ENCODE measurements at regions not wholly inside any gene's neighbourhood (a gene's known extent, or its start where the extent isn't known, plus 50 kb on each side); places are given as distances from the start of the nearest gene placed in this dataset.

- Histone ChIP-seq H3K4me2 (no peak overlapping the region), H3K79me2 (no peaks in the 10 kb centered on the region), H3K9me2 (replicated peaks; ENCODE audit: insufficient read depth) (no peaks in the 10 kb centered on the region), H3K4me1 (ENCODE audit: insufficient read depth) (no peaks in the 10 kb centered on the region), H2AFZ (no peak overlapping the region), H3K4me3 (no peak overlapping the region), H3K27me3 (no peaks in the 10 kb centered on the region), H3K27ac (no peak overlapping the region), H3K36me3 (replicated peaks; ENCODE audit: insufficient read depth, low read depth) (no peaks in the 10 kb centered on the region), H3K9me3 (ENCODE audit: low read depth) (no peaks in the 10 kb centered on the region), H4K20me1 (ENCODE audit: insufficient read depth, poor library complexity, severe bottlenecking) (no peaks in the 10 kb centered on the region)
- no peak for DNase-seq (ENCODE audit: low spot score)
- no peak for TF ChIP-seq EZH2phosphoT487 (IDR thresholded peaks at IDR 0.05; ENCODE audit: low read depth, severe bottlenecking, unreplicated experiment)
- no peak for TF ChIP-seq EZH2 (IDR thresholded peaks at IDR 0.05; ENCODE audit: borderline replicate concordance)
- TF ChIP-seq CTCF (IDR thresholded peaks at IDR 0.05; ENCODE audit: poor library complexity): no peak
- WGBS (ENCODE audit: low lambda C conversion rate, missing lambda C conversion rate): 70% methylated on average over 2 of the region's 2 CpGs
Measured at GRCh38 chr2:57804971-57805370, 241.6 kb upstream of the VRK2 start.

GRCh38 chr2:57806449-57806968 is 240.1 kb upstream of the VRK2 start:
- H3K27me3 ChIP-seq: no peaks in the 10 kb centered on the region
- H2AFZ ChIP-seq: no peak overlapping the region
- WGBS (ENCODE audit: low lambda C conversion rate, missing lambda C conversion rate): 100% methylated on average over 1 of the region's 1 CpG
- H4K20me1 ChIP-seq (ENCODE audit: insufficient read depth, poor library complexity, severe bottlenecking): no peaks in the 10 kb centered on the region
- H3K9me2 ChIP-seq (replicated peaks; ENCODE audit: insufficient read depth): no peaks in the 10 kb centered on the region
- H3K9me3 ChIP-seq (ENCODE audit: low read depth): no peaks in the 10 kb centered on the region
- H3K4me1 ChIP-seq (ENCODE audit: insufficient read depth): no peaks in the 10 kb centered on the region
- H3K4me2 ChIP-seq: no peak overlapping the region
- H3K36me3 ChIP-seq (replicated peaks; ENCODE audit: insufficient read depth, low read depth): no peaks in the 10 kb centered on the region
- H3K27ac ChIP-seq: no peak overlapping the region
- no peaks in the 10 kb centered on the region for H3K79me2 ChIP-seq
- TF ChIP-seq CTCF (IDR thresholded peaks at IDR 0.05; ENCODE audit: poor library complexity): no peak
- TF ChIP-seq EZH2 (IDR thresholded peaks at IDR 0.05; ENCODE audit: borderline replicate concordance): no peak
- no peak for DNase-seq (ENCODE audit: low spot score)
- no peak overlapping the region for H3K4me3 ChIP-seq

- no peak for TF ChIP-seq EZH2 (IDR thresholded peaks at IDR 0.05; ENCODE audit: borderline replicate concordance)
- TF ChIP-seq EZH2phosphoT487 (IDR thresholded peaks at IDR 0.05; ENCODE audit: low read depth, severe bottlenecking, unreplicated experiment): no peak
- TF ChIP-seq CTCF (IDR thresholded peaks at IDR 0.05; ENCODE audit: poor library complexity): no peak
- no peaks in the 10 kb centered on the region for H3K4me1 ChIP-seq (ENCODE audit: insufficient read depth)
Measured at GRCh38 chr2:57809230-57809629, 237.4 kb upstream of the VRK2 start.

GRCh38 chr2:57821088-57821487 is 225.5 kb upstream of the VRK2 start:
- TF ChIP-seq EZH2 (IDR thresholded peaks at IDR 0.05; ENCODE audit: borderline replicate concordance): no peak
- TF ChIP-seq CTCF (IDR thresholded peaks at IDR 0.05; ENCODE audit: poor library complexity): no peak
- TF ChIP-seq EZH2phosphoT487 (IDR thresholded peaks at IDR 0.05; ENCODE audit: low read depth, severe bottlenecking, unreplicated experiment): no peak
- Histone ChIP-seq H4K20me1 (ENCODE audit: insufficient read depth, poor library complexity, severe bottlenecking) (no peaks in the 10 kb centered on the region), H3K36me3 (replicated peaks; ENCODE audit: insufficient read depth, low read depth) (no peaks in the 10 kb centered on the region), H3K79me2 (no peaks in the 10 kb centered on the region), H3K27me3 (no peaks in the 10 kb centered on the region), H3K9me3 (ENCODE audit: low read depth) (no peaks in the 10 kb centered on the region), H3K4me3 (no peak overlapping the region), H2AFZ (no peak overlapping the region), H3K4me1 (ENCODE audit: insufficient read depth) (no peaks in the 10 kb centered on the region), H3K4me2 (no peak overlapping the region), H3K27ac (no peak overlapping the region), H3K9me2 (replicated peaks; ENCODE audit: insufficient read depth) (no peaks in the 10 kb centered on the region)
- no peak for DNase-seq (ENCODE audit: low spot score)
- 75% methylated on average over 1 of the region's 1 CpG for WGBS (ENCODE audit: low lambda C conversion rate, missing lambda C conversion rate)

More at GRCh38 chr2:57809230-57809629, 237.4 kb upstream of the VRK2 start:
- H2AFZ ChIP-seq: no peak overlapping the region
- H3K36me3 ChIP-seq (replicated peaks; ENCODE audit: insufficient read depth, low read depth): no peaks in the 10 kb centered on the region
- H3K9me3 ChIP-seq (ENCODE audit: low read depth): no peaks in the 10 kb centered on the region
- no peak overlapping the region for H3K4me3 ChIP-seq
- no peak overlapping the region for H3K4me2 ChIP-seq
- H3K9me2 ChIP-seq (replicated peaks; ENCODE audit: insufficient read depth): no peaks in the 10 kb centered on the region
- H3K79me2 ChIP-seq: no peaks in the 10 kb centered on the region
- no peak for DNase-seq (ENCODE audit: low spot score)
- no peak overlapping the region for H3K27ac ChIP-seq
- H3K27me3 ChIP-seq: no peaks in the 10 kb centered on the region
- H4K20me1 ChIP-seq (ENCODE audit: insufficient read depth, poor library complexity, severe bottlenecking): no peaks in the 10 kb centered on the region

All from hepatocyte (in vitro differentiated cells).